ENCODE measurements at regions not wholly inside any gene's neighbourhood (a gene's known extent, or its start where the extent isn't known, plus 50 kb on each side); places are given as distances from the start of the nearest gene placed in this dataset.

GRCh38 chr6:126570507-126570906, 230.6 kb downstream of the CENPW start:
- TF ChIP-seq, protein P1, sequence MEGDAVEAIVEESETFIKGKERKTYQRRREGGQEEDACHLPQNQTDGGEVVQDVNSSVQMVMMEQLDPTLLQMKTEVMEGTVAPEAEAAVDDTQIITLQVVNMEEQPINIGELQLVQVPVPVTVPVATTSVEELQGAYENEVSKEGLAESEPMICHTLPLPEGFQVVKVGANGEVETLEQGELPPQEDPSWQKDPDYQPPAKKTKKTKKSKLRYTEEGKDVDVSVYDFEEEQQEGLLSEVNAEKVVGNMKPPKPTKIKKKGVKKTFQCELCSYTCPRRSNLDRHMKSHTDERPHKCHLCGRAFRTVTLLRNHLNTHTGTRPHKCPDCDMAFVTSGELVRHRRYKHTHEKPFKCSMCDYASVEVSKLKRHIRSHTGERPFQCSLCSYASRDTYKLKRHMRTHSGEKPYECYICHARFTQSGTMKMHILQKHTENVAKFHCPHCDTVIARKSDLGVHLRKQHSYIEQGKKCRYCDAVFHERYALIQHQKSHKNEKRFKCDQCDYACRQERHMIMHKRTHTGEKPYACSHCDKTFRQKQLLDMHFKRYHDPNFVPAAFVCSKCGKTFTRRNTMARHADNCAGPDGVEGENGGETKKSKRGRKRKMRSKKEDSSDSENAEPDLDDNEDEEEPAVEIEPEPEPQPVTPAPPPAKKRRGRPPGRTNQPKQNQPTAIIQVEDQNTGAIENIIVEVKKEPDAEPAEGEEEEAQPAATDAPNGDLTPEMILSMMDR (conservative IDR thresholded peaks at IDR 0.05; ENCODE audit: low read length) = no peak
- no peak for TF ChIP-seq EZH2phosphoT487 (IDR thresholded peaks at IDR 0.05; ENCODE audit: borderline replicate concordance, low read depth, low read length)
